HG02885 (cell line): ENCODE measurements at regions not wholly inside any gene's neighbourhood (a gene's known extent, or its start where the extent isn't known, plus 50 kb on each side); places are given as distances from the start of the nearest gene placed in this dataset.

Experiments
- ATAC-seq: cut with Tn5 transposase; IDR thresholded peaks from one replicate; pipeline ENCODE4 v1.9.1; 2021; ENCODE audit warnings: mild to moderate bottlenecking; ENCODE audit not compliant: unreplicated experiment, poor library complexity

- ATAC-seq: no peak
Measured at GRCh38 chr5:169357291-169357690, 56.4 kb upstream of the SLIT3 start.

GRCh38 chr5:169356811-169357210 lies 55.9 kb upstream of the SLIT3 start:
- no peak for ATAC-seq

- ATAC-seq: no peak
Measured at GRCh38 chr5:169356181-169356580, 55.2 kb upstream of the SLIT3 start.

- ATAC-seq: no peak
Measured at GRCh38 chr5:169354921-169355320, 54.0 kb upstream of the SLIT3 start.

GRCh38 chr5:169354263-169354662 lies 53.3 kb upstream of the SLIT3 start:
- ATAC-seq: no peak

GRCh38 chr5:169352901-169353300 lies 52.0 kb upstream of the SLIT3 start:
- no peak for ATAC-seq

GRCh38 chr5:169351721-169352120 lies 50.8 kb upstream of the SLIT3 start:
- no peak for ATAC-seq

GRCh38 chr5:169350759-169351240 lies 49.9 kb upstream of the SLIT3 start:
- ATAC-seq: no peak
